ENCODE measurements at regions not wholly inside any gene's neighbourhood (a gene's known extent, or its start where the extent isn't known, plus 50 kb on each side); places are given as distances from the start of the nearest gene placed in this dataset.

- DNase-seq: no peak
Observed at GRCh38 chr6:19279273-19279684, 557.9 kb upstream of the ID4 start.

GRCh38 chr6:19287928-19288327 lies 549.2 kb upstream of the ID4 start:
- DNase-seq: no peak

GRCh38 chr6:19289457-19289856 lies 547.7 kb upstream of the ID4 start:
- no peak for DNase-seq

- peak; percentile 34 for DNase-seq
Observed at GRCh38 chr6:19297880-19298279, 539.3 kb upstream of the ID4 start.

- no peak for DNase-seq
Observed at GRCh38 chr6:19298421-19298820, 538.7 kb upstream of the ID4 start.

- peak; percentile 20 for DNase-seq
Observed at GRCh38 chr6:19299129-19299528, 538.0 kb upstream of the ID4 start.

- peak; percentile 65 for DNase-seq
Observed at GRCh38 chr6:19301980-19302379, 535.2 kb upstream of the ID4 start.

- peak; percentile 46 for DNase-seq
Observed at GRCh38 chr6:19303383-19303782, 533.8 kb upstream of the ID4 start.

- no peak for DNase-seq
Observed at GRCh38 chr6:19309661-19310060, 527.5 kb upstream of the ID4 start.

- DNase-seq: no peak
Observed at GRCh38 chr6:19311786-19312185, 525.4 kb upstream of the ID4 start.

GRCh38 chr6:19312241-19312978 lies 524.8 kb upstream of the ID4 start:
- DNase-seq: no peak

GRCh38 chr6:19317431-19317986 lies 519.7 kb upstream of the ID4 start:
- DNase-seq: no peak

- no peak for DNase-seq
Observed at GRCh38 chr6:19319005-19319404, 518.2 kb upstream of the ID4 start.

GRCh38 chr6:19320111-19320581 lies 517.0 kb upstream of the ID4 start:
- DNase-seq: no peak

GRCh38 chr6:19322691-19323485 lies 514.3 kb upstream of the ID4 start:
- no peak for DNase-seq

- DNase-seq: no peak
Observed at GRCh38 chr6:19324376-19324775, 512.8 kb upstream of the ID4 start.

GRCh38 chr6:19325335-19325789 lies 511.8 kb upstream of the ID4 start:
- no peak for DNase-seq

- DNase-seq: no peak
Observed at GRCh38 chr6:19327241-19327640, 509.9 kb upstream of the ID4 start.

- no peak for DNase-seq
Observed at GRCh38 chr6:19327661-19328060, 509.5 kb upstream of the ID4 start.

- DNase-seq: no peak
Observed at GRCh38 chr6:19329078-19329477, 508.1 kb upstream of the ID4 start.

GRCh38 chr6:19331089-19331488 lies 506.1 kb upstream of the ID4 start:
- no peak for DNase-seq

GRCh38 chr6:19332806-19333460 lies 504.2 kb upstream of the ID4 start:
- no peak for DNase-seq

GRCh38 chr6:19333936-19334335 lies 503.2 kb upstream of the ID4 start:
- DNase-seq: no peak

Measured in NCI-H1436 treated with DMSO at 0.1 percent for 48 hours (cell line).